ENCODE measurements at regions not wholly inside any gene's neighbourhood (a gene's known extent, or its start where the extent isn't known, plus 50 kb on each side); places are given as distances from the start of the nearest gene placed in this dataset.
"Not testable (repeated sequence)": the region's sequence is repeated elsewhere in the genome, so short reads cannot be mapped to it uniquely, and the experiment has no call there.

DNA sequence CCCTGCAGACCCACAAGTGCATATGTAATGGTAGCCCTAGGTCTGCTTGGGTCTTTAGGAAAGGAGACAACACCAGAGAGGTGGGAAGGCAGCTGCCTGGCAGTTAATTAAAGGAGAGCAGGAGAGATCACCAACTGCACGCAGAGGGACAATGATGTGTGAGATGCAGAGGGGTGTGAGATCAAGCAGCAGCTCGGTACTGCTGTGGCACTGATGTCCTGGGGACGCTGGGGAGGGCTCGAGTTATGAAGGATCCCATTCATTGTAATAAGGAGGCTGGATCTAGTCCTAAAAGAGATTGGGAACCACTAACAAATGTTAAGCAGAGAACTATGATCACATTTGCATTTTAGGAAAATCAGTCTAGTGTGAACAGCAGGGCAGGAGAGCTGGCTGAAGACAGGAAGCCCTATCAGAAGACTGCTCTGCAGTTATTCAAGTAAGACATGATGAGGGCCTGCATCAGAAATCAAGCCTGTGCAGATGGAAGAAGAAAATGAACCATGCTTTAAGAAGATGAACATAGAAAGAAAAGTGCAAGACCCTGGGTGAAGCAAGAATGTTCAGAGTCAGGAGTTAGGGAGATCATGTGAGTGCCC lies 80.4 kb downstream of the DLEU7 start:
- TF ChIP-seq BACH2 (CRISPR knock-in tag; IDR thresholded peaks at IDR 0.05; ENCODE audit: borderline replicate concordance), result no peak
- TF ChIP-seq ZC3H10 (CRISPR knock-in tag; IDR thresholded peaks at IDR 0.05), result no peak
- TF ChIP-seq PPARA (CRISPR knock-in tag; IDR thresholded peaks at IDR 0.05; ENCODE audit: borderline replicate concordance), result no peak
- no peak for ATAC-seq

DNA sequence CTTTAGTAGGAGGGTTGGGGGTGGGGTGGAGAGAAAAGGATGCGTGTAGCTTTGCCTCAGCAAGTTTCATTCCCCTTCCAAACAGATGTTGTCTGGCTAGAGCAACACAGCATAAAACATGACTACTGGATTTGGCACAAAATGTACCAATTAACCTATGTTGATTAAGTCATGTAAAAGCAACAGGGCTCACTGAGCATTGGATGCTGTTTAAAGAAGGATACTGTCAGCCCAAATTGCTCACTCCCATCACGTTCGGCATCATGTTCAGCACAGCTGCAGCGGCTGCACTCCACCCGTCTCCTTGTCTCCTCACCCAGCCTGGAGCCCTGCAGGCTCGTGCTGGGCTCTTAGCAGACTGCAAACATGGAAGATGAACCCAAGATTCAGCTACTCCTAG lies 77.5 kb downstream of the DLEU7 start:
- ATAC-seq, result no peak
- TF ChIP-seq TCF4 (CRISPR knock-in tag; IDR thresholded peaks at IDR 0.05; ENCODE audit: borderline replicate concordance) (no peak), ARNTL (CRISPR knock-in tag; IDR thresholded peaks at IDR 0.05; ENCODE audit: borderline replicate concordance, low read depth) (no peak), GLIS3 (CRISPR knock-in tag; IDR thresholded peaks at IDR 0.05) (no peak), CSDC2 (CRISPR knock-in tag; IDR thresholded peaks at IDR 0.05) (no peak), ESRRG (CRISPR knock-in tag; IDR thresholded peaks at IDR 0.05) (no peak), ZFP3 (CRISPR knock-in tag; IDR thresholded peaks at IDR 0.05) (no peak), RARB (CRISPR knock-in tag; IDR thresholded peaks at IDR 0.05) (no peak), ISL1 (CRISPR knock-in tag; IDR thresholded peaks at IDR 0.05) (no peak), OSR1 (CRISPR knock-in tag; IDR thresholded peaks at IDR 0.05) (no peak), ZNF565 (CRISPR knock-in tag; conservative IDR thresholded peaks at IDR 0.05; ENCODE audit: low read depth) (no peak), TOX (CRISPR knock-in tag; IDR thresholded peaks at IDR 0.05; ENCODE audit: borderline replicate concordance) (no peak)
- TF ChIP-seq, protein P1, sequence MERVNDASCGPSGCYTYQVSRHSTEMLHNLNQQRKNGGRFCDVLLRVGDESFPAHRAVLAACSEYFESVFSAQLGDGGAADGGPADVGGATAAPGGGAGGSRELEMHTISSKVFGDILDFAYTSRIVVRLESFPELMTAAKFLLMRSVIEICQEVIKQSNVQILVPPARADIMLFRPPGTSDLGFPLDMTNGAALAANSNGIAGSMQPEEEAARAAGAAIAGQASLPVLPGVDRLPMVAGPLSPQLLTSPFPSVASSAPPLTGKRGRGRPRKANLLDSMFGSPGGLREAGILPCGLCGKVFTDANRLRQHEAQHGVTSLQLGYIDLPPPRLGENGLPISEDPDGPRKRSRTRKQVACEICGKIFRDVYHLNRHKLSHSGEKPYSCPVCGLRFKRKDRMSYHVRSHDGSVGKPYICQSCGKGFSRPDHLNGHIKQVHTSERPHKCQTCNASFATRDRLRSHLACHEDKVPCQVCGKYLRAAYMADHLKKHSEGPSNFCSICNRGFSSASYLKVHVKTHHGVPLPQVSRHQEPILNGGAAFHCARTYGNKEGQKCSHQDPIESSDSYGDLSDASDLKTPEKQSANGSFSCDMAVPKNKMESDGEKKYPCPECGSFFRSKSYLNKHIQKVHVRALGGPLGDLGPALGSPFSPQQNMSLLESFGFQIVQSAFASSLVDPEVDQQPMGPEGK (CRISPR knock-in tag; IDR thresholded peaks at IDR 0.05; ENCODE audit: borderline replicate concordance), result no peak
- TF ChIP-seq, protein P2, sequence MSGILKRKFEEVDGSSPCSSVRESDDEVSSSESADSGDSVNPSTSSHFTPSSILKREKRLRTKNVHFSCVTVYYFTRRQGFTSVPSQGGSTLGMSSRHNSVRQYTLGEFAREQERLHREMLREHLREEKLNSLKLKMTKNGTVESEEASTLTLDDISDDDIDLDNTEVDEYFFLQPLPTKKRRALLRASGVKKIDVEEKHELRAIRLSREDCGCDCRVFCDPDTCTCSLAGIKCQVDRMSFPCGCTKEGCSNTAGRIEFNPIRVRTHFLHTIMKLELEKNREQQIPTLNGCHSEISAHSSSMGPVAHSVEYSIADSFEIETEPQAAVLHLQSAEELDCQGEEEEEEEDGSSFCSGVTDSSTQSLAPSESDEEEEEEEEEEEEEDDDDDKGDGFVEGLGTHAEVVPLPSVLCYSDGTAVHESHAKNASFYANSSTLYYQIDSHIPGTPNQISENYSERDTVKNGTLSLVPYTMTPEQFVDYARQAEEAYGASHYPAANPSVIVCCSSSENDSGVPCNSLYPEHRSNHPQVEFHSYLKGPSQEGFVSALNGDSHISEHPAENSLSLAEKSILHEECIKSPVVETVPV (CRISPR knock-in tag; IDR thresholded peaks at IDR 0.05), result no peak
- TF ChIP-seq, protein P3, sequence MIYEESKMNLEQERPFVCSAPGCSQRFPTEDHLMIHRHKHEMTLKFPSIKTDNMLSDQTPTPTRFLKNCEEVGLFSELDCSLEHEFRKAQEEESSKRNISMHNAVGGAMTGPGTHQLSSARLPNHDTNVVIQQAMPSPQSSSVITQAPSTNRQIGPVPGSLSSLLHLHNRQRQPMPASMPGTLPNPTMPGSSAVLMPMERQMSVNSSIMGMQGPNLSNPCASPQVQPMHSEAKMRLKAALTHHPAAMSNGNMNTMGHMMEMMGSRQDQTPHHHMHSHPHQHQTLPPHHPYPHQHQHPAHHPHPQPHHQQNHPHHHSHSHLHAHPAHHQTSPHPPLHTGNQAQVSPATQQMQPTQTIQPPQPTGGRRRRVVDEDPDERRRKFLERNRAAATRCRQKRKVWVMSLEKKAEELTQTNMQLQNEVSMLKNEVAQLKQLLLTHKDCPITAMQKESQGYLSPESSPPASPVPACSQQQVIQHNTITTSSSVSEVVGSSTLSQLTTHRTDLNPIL (CRISPR knock-in tag; IDR thresholded peaks at IDR 0.05; ENCODE audit: low read depth), result no peak

DNA sequence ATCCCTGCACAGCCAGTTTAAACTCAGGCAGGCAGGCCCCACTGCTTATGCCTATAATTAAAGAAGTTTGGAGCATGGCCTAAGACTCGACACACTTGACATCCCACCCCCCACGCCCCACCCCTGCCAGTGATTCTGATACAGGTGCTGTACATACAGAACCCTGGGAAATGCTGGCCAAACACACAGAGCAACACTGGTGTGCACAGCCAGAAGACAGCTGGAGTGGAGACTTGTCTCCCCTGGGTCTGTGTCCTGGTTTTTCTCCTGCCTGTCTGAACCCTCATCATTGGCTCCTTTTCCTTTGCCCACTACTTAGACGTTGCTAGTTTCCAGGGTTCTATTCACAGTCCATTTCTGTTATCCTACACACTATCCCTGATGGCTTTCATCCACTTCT lies 76.8 kb downstream of the DLEU7 start:
- no peak for TF ChIP-seq ZNF70 (CRISPR knock-in tag; IDR thresholded peaks at IDR 0.05)
- TF ChIP-seq ISL1 (CRISPR knock-in tag; IDR thresholded peaks at IDR 0.05), result no peak
- TF ChIP-seq TOX (CRISPR knock-in tag; IDR thresholded peaks at IDR 0.05; ENCODE audit: borderline replicate concordance), result no peak
- TF ChIP-seq ESRRG (CRISPR knock-in tag; IDR thresholded peaks at IDR 0.05), result no peak
- TF ChIP-seq, protein P3 (CRISPR knock-in tag; IDR thresholded peaks at IDR 0.05; ENCODE audit: low read depth), result no peak
- no peak for TF ChIP-seq ZFP3 (CRISPR knock-in tag; IDR thresholded peaks at IDR 0.05)
- TF ChIP-seq, protein P2 (CRISPR knock-in tag; IDR thresholded peaks at IDR 0.05), result no peak
- no peak for TF ChIP-seq ZNF8 (CRISPR knock-in tag; IDR thresholded peaks at IDR 0.05)
- no peak for TF ChIP-seq GLIS3 (CRISPR knock-in tag; IDR thresholded peaks at IDR 0.05)
- TF ChIP-seq RARB (CRISPR knock-in tag; IDR thresholded peaks at IDR 0.05), result no peak
- TF ChIP-seq SNAI2 (CRISPR knock-in tag; IDR thresholded peaks at IDR 0.05), result no peak
- TF ChIP-seq CSDC2 (CRISPR knock-in tag; IDR thresholded peaks at IDR 0.05), result no peak
- no peak for ATAC-seq

DNA sequence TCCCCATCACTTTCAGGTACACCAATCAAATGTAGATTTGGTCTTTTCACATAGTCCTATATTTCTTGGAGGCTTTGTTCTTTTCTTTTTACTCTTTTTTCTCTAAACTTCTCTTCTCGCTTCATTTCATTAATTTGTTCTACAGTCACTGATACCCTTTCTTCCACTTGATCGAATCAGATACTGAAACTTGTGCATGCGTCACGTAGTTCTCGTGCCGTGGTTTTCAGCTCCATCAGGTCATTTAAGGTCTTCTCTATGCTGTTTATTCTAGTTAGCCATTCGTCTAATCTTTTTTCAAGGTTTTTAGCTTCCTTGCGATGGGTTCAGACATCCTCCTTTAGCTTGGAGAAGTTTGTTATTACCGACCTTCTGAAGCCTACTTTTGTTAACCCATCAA lies 70.6 kb downstream of the DLEU7 start:
- ATAC-seq, result not testable (repeated sequence)

All from SK-N-SH treated with all-trans-retinoic acid at 6 μM for 48 hours (cell line).